NCI-H69 (cell line): ENCODE measurements at regions not wholly inside any gene's neighbourhood (a gene's known extent, or its start where the extent isn't known, plus 50 kb on each side); places are given as distances from the start of the nearest gene placed in this dataset.
"Not testable (repeated sequence)": the region's sequence is repeated elsewhere in the genome, so short reads cannot be mapped to it uniquely, and the experiment has no call there.

Experiments
- DNase-seq: peaks from one replicate; lab custom pipeline; 2025; lab: John Stamatoyannopoulos, UW

- no peak for DNase-seq
These were observed 479.1 kb upstream of the RBFOX1 start for GRCh38 chr16:6853565-6853964.

DNA sequence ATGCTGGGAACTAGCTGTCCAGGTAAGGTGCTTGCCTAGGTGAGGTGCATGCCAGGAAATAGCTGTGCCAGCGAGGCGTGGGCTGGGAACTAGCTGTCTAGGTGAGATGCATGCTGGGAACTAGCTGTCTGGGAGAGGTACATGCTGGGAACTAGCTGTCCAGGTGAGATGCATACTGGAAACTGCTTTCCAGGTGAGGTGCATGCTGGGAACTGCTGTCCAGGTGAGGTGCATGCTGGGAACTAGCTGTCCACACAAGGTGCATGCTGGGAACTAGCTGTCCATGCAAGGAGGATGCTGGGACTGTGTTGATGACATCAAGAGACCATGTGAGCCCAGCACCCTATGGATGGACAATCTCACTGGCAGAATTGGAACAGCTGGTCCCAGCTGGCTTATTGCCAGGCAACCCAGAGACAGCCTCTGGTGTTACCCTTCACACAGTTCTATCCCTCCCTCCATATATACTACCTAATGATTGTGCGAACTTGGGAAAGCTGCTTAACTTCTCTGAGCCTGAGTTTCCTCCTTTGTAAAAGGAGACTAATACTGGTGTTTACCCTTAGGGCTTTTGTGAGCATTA, 479.9 kb upstream of the RBFOX1 start:
- DNase-seq = no peak

GRCh38 chr16:6846452-6846851, 486.2 kb upstream of the RBFOX1 start:
- DNase-seq = no peak

- DNase-seq = no peak
These were observed 491.3 kb upstream of the RBFOX1 start for GRCh38 chr16:6841392-6841791.

DNA sequence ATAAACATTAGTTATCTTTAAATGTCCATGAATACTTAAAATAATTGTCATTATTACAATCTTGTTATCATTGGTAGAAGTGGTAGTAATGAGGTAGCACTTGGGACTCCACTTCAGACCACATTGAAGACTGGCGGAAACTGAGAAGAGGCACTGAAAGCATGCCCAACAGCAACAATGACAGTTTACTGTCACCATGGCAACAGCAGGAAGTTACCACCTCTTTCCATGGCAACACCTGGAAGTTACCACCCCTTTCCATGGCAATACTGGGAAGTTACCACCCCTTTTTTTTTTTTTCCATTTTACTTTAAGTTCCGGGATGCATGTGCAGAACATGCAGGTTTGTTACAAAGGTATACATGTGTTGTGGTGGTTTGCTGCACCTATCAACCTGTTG, 494.9 kb upstream of the RBFOX1 start:
- DNase-seq = no peak

DNA sequence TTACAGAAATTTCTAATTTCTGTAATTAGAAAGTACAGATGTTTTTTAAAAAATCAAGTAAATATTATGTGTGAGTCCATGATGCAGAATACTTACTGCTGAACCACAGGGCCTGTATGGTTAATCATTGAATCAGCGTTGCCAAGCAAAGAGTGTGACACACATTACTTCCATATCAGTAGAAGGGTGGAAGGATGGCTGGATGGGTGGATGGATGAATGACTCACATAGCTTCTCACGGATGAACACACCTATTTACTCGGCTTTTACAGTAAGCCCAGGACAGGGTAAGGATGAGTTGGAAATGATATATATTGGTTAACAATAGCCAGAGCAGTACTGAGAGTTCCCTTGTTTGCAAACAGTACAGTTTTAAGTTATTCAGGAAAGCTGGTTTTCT, 495.9 kb upstream of the RBFOX1 start:
- no peak for DNase-seq

DNA sequence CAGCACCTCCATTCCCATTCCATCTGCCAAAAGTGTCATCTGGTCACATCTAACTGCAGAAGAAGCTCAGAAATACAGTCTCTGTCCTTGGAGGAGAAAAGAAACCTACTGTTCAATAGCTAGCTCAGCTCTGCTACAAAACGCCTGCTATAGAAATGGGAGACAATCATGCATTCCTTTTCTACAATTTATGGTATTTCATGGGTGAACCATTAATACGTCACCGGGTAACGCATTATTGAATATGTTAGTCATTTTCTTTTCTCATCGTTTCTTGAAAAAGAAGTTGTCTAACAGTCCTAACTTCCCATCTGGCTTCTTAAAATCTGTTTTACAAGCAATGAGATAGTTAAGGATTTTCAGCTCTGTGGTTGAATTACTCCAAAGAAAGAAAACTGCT, 496.7 kb upstream of the RBFOX1 start:
- no peak for DNase-seq

DNA sequence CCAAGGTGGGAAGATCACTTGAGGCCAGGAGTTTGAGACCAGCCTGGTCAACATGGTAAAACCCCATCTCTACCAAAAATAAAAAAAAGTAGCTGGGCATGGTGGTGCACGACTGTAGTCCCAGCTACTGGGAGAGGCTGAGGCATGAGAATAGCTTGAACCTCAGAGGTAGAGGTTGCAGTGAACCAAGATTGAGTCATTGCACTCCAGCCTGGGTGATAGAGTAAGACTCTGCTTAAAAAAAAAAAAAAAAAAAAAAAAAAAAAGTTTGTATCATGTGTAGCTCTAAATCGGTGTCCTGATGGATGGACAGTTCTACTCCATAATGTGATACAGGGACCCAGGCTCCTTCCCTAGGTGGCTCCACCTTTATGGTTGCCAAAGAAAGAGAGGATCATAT, 497.1 kb upstream of the RBFOX1 start:
- no peak for DNase-seq

GRCh38 chr16:6828690-6829089, 504.0 kb upstream of the RBFOX1 start:
- DNase-seq = no peak

GRCh38 chr16:6827931-6828330, 504.7 kb upstream of the RBFOX1 start:
- no peak for DNase-seq

DNA sequence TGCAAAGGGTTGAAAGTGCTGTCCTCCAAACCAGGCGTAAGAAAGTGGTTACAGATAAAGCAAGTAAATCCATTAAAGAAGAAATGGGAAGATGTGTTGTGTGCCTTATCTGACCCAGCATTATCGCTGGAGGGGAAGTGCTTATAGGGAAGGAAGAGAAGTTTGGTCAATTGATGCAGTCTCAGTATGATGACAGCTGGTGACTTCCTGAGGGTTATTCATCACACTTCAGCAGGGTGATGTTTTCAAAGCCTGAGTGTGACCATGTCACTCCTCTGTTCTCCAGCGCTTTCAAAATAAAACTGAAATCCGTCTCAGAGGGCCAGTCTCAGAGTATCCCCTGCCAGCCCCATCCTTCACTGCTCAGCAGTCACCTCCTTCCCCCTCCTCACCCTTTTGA, 505.4 kb upstream of the RBFOX1 start:
- DNase-seq = no peak

DNA sequence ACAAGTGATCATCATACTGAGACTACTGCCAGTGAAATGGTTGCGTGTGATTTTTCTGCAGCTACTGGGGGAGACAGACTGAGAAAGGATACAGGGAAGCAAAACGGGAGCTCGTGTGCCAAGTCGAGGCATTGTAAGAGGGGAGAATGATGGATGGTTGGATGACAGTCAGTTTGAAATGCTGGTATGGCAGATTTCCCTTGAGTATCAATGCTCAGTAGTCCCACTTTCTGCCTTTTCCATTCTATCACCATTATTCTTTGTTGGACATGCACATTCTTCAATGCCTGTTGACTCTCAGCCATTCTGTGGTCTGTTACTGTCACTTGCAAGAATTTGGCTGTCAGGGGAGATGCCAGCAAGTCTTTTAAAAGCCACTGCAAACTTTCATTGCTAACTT, 510.6 kb upstream of the RBFOX1 start:
- no peak for DNase-seq

DNA sequence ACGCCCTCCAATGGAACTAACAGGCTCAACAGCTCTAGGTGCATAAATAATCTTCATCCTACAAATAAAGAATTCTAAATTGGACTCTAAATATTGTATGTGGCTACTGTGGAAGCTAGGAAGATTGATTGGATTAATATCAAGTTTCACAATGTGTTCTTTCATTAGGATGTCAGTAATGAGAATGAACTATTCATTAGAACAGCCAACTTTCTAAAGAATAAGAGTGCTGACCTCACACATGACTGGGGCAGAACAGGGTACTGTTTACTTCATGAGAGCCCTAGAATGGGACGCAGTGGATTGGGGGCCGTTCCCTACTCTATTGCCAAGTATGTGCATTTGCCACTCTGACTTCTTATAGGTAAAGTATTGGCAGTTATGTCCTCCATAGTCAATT, 528.2 kb upstream of the RBFOX1 start:
- DNase-seq = no peak

- DNase-seq = no peak
These were observed 529.5 kb upstream of the RBFOX1 start for GRCh38 chr16:6803176-6803575.

- no peak for DNase-seq
These were observed 535.4 kb upstream of the RBFOX1 start for GRCh38 chr16:6797223-6797622.

GRCh38 chr16:6777624-6778023, 555.0 kb upstream of the RBFOX1 start:
- DNase-seq = no peak

GRCh38 chr16:6775712-6776111, 556.9 kb upstream of the RBFOX1 start:
- DNase-seq = no peak

DNA sequence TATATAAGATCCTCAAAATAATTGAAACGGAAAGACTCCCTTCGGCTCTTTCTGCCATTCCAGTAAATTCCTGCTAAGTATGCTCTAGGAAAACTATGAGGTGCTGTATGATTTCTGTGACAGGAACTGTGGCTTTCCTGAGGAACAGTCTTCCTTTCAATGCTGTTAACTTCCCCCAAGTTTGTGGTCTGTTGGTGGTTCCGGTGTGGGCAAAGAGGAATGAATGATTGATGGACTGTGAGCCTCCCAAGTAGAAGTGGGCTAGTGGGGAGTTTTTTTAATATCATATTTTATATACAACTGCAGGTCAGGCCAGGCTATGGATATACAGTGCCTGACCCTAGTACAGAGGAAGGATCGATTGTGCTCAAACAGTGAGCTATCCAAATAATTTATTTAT, 560.7 kb upstream of the RBFOX1 start:
- no peak for DNase-seq

DNA sequence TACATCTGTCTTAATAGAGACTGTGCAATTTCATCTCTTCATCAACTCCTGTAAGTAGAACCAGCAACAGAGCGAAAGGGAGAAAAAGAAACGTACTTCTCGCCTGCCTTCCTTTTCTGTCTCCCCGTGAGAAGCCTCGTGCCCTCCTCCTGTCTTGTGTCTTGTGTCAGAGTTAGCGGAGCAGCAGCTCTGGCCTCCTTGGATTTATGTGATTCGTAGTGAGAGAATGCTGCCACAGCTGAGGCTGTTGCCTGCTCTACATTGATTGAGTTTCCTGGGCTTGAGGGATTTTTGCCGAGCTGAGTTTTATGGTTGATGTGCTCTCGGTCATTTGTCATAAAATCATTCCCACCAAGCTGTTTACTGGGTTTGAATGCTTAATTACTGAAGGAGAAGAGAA, 579.1 kb upstream of the RBFOX1 start:
- DNase-seq = no peak

- no peak for DNase-seq
These were observed 581.5 kb upstream of the RBFOX1 start for GRCh38 chr16:6751191-6751590.

- DNase-seq = no peak
These were observed 582.9 kb upstream of the RBFOX1 start for GRCh38 chr16:6749698-6750097.

DNA sequence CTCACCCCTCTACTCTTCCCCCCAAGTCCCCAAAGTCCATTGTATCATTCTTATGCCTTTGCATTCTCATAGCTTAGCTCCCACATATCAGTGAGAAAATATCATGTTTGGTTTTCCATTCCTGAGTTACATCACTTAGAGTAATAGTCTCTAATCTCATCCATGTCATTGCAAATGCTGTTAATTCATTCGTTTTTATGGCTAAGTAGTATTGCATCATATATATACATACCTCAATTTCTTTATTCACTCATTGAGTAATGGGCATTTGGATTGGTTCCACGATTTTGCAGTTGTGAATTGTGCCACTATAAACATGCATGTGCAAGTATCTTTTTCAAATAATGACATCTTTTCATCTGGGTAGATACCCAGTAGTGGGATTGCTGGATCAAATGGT, 596.3 kb upstream of the RBFOX1 start:
- DNase-seq = not testable (repeated sequence)

GRCh38 chr16:6735631-6736030, 597.0 kb upstream of the RBFOX1 start:
- no peak for DNase-seq

DNA sequence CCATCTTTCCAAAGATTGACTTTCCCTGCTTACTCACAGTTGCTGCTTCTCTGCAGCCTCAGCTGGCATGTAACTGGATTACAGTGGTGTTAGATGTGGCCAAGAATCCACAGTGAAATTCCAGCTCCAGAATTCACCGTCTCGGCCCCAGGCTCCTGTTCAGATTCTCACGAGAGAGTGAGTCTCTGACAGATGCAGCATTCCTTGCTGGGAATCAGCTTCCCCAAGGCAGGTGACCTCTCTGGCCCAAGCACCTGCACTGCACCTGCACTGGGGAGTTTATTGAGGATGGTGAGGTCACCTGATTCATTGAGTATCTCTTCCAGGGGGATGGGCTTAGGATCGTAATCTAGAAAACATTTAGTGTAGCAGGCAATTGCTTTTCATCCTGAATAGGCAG, 600.5 kb upstream of the RBFOX1 start:
- no peak for DNase-seq

- DNase-seq = no peak
These were observed 604.3 kb upstream of the RBFOX1 start for GRCh38 chr16:6728381-6728780.
